ENCODE measurements at regions not wholly inside any gene's neighbourhood (a gene's known extent, or its start where the extent isn't known, plus 50 kb on each side); places are given as distances from the start of the nearest gene placed in this dataset.

GRCh38 chr13:111462944-111463343 is 142.5 kb downstream of the TEX29 start:
- BruUV-seq (replicated peaks), result no TSS peak
- Histone ChIP-seq H3K36me3 (ENCODE audit: insufficient read depth, low read length, poor library complexity, severe bottlenecking) (no peaks in the 10 kb centered on the region), H3K4me1 (ENCODE audit: insufficient read depth, low read length, poor library complexity, severe bottlenecking) (no peaks in the 10 kb centered on the region), H3K9me3 (ENCODE audit: low read depth, low read length, poor library complexity, severe bottlenecking) (peaks cover 4% of the 10 kb centered on the region), H3K27me3 (replicated peaks; ENCODE audit: insufficient read depth, low read depth, low read length, poor library complexity) (peaks cover 79% of the 10 kb centered on the region), H3K27ac (ENCODE audit: low read depth, low read length, poor library complexity, severe bottlenecking) (no peak overlapping the region), H3K4me3 (ENCODE audit: low read depth, low read length, poor library complexity, severe bottlenecking) (no peak overlapping the region)
- ChIA-PET CTCF (no interaction called here), POLR2A (ENCODE audit: low non-redundant PET) (no interaction called here)
- intact Hi-C loops (cut with micrococcal nuclease; ENCODE audit: unreplicated experiment), result no loop called here
- DNase-seq (ENCODE audit: low spot score), result no peak
- TF ChIP-seq, protein P1, sequence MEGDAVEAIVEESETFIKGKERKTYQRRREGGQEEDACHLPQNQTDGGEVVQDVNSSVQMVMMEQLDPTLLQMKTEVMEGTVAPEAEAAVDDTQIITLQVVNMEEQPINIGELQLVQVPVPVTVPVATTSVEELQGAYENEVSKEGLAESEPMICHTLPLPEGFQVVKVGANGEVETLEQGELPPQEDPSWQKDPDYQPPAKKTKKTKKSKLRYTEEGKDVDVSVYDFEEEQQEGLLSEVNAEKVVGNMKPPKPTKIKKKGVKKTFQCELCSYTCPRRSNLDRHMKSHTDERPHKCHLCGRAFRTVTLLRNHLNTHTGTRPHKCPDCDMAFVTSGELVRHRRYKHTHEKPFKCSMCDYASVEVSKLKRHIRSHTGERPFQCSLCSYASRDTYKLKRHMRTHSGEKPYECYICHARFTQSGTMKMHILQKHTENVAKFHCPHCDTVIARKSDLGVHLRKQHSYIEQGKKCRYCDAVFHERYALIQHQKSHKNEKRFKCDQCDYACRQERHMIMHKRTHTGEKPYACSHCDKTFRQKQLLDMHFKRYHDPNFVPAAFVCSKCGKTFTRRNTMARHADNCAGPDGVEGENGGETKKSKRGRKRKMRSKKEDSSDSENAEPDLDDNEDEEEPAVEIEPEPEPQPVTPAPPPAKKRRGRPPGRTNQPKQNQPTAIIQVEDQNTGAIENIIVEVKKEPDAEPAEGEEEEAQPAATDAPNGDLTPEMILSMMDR (conservative IDR thresholded peaks at IDR 0.05; ENCODE audit: low read depth, low read length), result no peak
- TF ChIP-seq EZH2 (IDR thresholded peaks at IDR 0.05; ENCODE audit: borderline replicate concordance, low read depth, low read length, poor library complexity, severe bottlenecking), result peak; percentile 62

DNA sequence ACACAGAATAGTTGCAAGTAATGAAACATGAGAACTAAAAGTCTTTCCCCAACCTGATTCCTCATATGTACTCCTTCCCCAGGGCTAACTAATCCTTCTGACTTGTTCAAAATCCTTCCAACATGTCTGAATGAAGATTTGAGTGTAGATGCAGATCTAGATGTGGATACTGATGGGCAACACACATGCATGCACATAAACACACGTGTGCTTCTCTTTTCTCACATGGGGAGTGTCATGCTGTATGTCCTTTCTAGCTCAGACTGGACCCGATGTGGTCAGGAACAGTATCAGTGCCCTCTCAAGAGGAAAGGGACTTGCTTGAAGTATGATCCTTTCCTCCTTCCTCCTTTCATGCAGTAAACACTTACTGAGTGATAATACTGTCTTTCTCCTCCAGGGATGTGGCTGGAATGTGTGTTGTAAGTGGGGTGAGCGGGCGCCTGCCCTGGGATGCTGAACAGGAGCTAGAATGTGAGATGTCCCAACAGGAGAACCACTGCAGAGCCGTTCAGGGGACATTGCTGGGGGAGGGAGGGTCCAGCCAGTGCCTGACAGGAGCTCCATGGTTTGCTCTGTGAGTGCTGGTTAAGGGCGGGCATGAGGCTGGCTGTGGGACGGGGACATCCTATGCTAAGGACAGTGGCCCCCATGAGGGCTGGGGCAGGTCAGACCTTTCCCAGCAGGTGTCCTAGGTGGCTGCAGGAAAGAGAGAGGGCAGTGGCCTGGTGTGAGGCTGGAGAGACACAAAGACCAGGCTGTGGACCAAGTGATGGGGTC is 146.9 kb downstream of the TEX29 start:
- H3K36me3 ChIP-seq (ENCODE audit: insufficient read depth, low read length, poor library complexity, severe bottlenecking), result no peaks in the 10 kb centered on the region
- no peaks in the 10 kb centered on the region for H3K4me1 ChIP-seq (ENCODE audit: insufficient read depth, low read length, poor library complexity, severe bottlenecking)
- no TSS peak for BruUV-seq (replicated peaks)
- no peak overlapping the region for H3K4me3 ChIP-seq (ENCODE audit: low read depth, low read length, poor library complexity, severe bottlenecking)
- no peak overlapping the region for H3K27ac ChIP-seq (ENCODE audit: low read depth, low read length, poor library complexity, severe bottlenecking)
- intact Hi-C loops (cut with micrococcal nuclease; ENCODE audit: unreplicated experiment), result no loop called here
- peaks cover 4% of the 10 kb centered on the region for H3K9me3 ChIP-seq (ENCODE audit: low read depth, low read length, poor library complexity, severe bottlenecking)
- no peak for TF ChIP-seq EZH2 (IDR thresholded peaks at IDR 0.05; ENCODE audit: borderline replicate concordance, low read depth, low read length, poor library complexity, severe bottlenecking)
- TF ChIP-seq, protein P1 (conservative IDR thresholded peaks at IDR 0.05; ENCODE audit: low read depth, low read length), result no peak
- POLR2A ChIA-PET (ENCODE audit: low non-redundant PET), result no interaction called here
- CTCF ChIA-PET, result no interaction called here
- H3K27me3 ChIP-seq (replicated peaks; ENCODE audit: insufficient read depth, low read depth, low read length, poor library complexity), result peaks cover 46% of the 10 kb centered on the region
- no peak for DNase-seq (ENCODE audit: low spot score)

DNA sequence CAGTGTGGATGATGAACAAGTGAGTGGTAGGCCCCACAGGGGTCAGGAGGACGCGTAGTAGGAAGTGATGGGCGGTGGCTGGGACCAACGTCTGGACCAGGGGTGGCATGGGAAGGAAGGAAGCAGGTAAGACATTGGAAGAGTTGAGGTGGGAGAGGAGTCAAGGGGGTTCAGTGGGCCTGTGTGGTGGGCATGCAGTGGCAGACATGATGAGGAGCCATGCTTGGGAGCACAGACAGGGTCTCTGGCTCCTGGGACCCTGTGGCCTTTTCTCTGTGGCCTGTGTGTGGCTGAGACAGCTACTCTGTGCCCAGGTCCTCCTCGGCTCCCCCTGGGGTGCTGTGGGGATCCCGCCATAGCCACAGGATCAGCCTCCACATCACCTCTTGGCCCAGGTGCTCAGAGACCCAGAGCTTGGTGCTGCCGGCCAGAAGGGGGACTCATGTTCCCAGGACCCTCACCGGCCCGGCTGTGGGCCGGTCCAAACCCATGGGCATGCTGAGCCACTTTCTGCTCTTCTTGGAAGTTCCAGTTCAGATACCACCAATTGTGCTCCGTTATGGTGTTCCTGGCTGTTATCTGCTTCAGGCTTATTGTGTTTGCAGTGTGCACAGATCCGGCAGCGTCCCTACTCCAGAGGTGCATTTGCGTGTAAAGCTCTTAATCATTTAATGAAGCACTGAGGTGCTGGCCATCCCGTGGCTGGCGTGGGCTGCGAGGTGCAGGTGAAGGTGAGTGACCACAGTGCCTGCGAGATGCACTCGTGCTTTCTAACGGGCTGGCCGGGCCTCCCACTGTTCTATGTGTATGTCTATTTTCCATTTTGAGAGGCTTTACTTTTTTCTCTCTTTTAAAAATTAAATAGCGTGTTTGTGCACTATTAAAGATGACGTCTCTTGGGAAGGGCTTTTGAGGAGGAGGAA is 147.9 kb downstream of the TEX29 start:
- no peaks in the 10 kb centered on the region for H3K4me1 ChIP-seq (ENCODE audit: insufficient read depth, low read length, poor library complexity, severe bottlenecking)
- no TSS peak for BruUV-seq (replicated peaks)
- TF ChIP-seq, protein P1 (conservative IDR thresholded peaks at IDR 0.05; ENCODE audit: low read depth, low read length), result no peak
- TF ChIP-seq EZH2 (IDR thresholded peaks at IDR 0.05; ENCODE audit: borderline replicate concordance, low read depth, low read length, poor library complexity, severe bottlenecking), result no peak
- no peaks in the 10 kb centered on the region for H3K36me3 ChIP-seq (ENCODE audit: insufficient read depth, low read length, poor library complexity, severe bottlenecking)
- H3K9me3 ChIP-seq (ENCODE audit: low read depth, low read length, poor library complexity, severe bottlenecking), result peaks cover 4% of the 10 kb centered on the region
- no peak overlapping the region for H3K27ac ChIP-seq (ENCODE audit: low read depth, low read length, poor library complexity, severe bottlenecking)
- intact Hi-C loops (cut with micrococcal nuclease; ENCODE audit: unreplicated experiment), result no loop called here
- no peak overlapping the region for H3K4me3 ChIP-seq (ENCODE audit: low read depth, low read length, poor library complexity, severe bottlenecking)
- H3K27me3 ChIP-seq (replicated peaks; ENCODE audit: insufficient read depth, low read depth, low read length, poor library complexity), result peaks cover 36% of the 10 kb centered on the region
- no peak for DNase-seq (ENCODE audit: low spot score)
- ChIA-PET CTCF (no interaction called here), POLR2A (ENCODE audit: low non-redundant PET) (no interaction called here)
